SK-N-SH (cell line): ENCODE measurements at regions not wholly inside any gene's neighbourhood (a gene's known extent, or its start where the extent isn't known, plus 50 kb on each side); places are given as distances from the start of the nearest gene placed in this dataset.

ENCODE experiments used
- CTCF ChIA-PET: fragments of 300-600, 350-600 bp; formaldehyde crosslinking; extraction: SDS; loops from one replicate; lab custom pipeline; 2021; lab: Yijun Ruan, JAX
- POLR2A ChIA-PET: fragments of 350-600 bp; sonication (Branson Sonifier 250); formaldehyde crosslinking; extraction: SDS; loops from one replicate; lab custom pipeline; 2020; ENCODE audit warnings: antibody characterized with exemption, inconsistent platforms; lab: Yijun Ruan, JAX
- DNase-seq: peaks from one replicate; pipeline ENCODE4 v3.0.0; 2012
- H2AFZ ChIP-seq: fragments of 200-600 bp; sonication (generic); 2 replicates; pipeline ENCODE4 v1.8.1; 2016; ENCODE audit warnings: antibody characterized with exemption, mild to moderate bottlenecking, low read depth
- H3F3A ChIP-seq: fragments of 200-600 bp; sonication (generic); replicated peaks from 2 replicates; pipeline ENCODE3; 2016; ENCODE audit warnings: antibody characterized with exemption, mild to moderate bottlenecking; ENCODE audit not compliant: insufficient read depth
- H3K27ac ChIP-seq, 2 experiments: fragments of 200-500 bp in 1 of 2; fragments of 200-600 bp in 1 of 2; sonication (Bioruptor generic) in 1 of 2; sonication (generic), shearing (Covaris generic) in 1 of 2; 2 replicates each; pipeline versions ENCODE4 v1.5.1 to v1.6.1; 2014 to 2016; ENCODE audit warnings: low read depth in 2 of 2, inconsistent platforms in 1 of 2, low read length in 1 of 2, mild to moderate bottlenecking in 1 of 2, mixed read lengths in 1 of 2
- H3K27me3 ChIP-seq: fragments of 200-600 bp; sonication (generic), shearing (Covaris generic); 2 replicates; pipeline ENCODE4 v1.6.1; 2016; ENCODE audit warnings: mixed run types; ENCODE audit not compliant: insufficient read depth
- H3K36me3 ChIP-seq, 2 experiments: fragments of 200-500 bp in 1 of 2; fragments of 200-600 bp in 1 of 2; sonication (Bioruptor generic) in 1 of 2; sonication (generic) in 1 of 2; replicated peaks in 1 of 2; 2 replicates each; pipeline versions ENCODE3 to v1.5.1; 2014 to 2016; ENCODE audit warnings: low read length in 1 of 2, mild to moderate bottlenecking in 1 of 2; ENCODE audit not compliant: insufficient read depth in 2 of 2, control insufficient read depth in 1 of 2
- H3K4me1 ChIP-seq, 2 experiments: fragments of 200-500 bp in 1 of 2; fragments of 200-600 bp in 1 of 2; sonication (Bioruptor generic) in 1 of 2; sonication (generic), shearing (Covaris generic) in 1 of 2; 2 replicates each; pipeline versions ENCODE4 v1.5.1 to v1.6.1; 2014 to 2016; ENCODE audit warnings: low read depth in 1 of 2, low read length in 1 of 2, mixed run types in 1 of 2; ENCODE audit not compliant: insufficient read depth in 2 of 2, control insufficient read depth in 1 of 2
- H3K4me2 ChIP-seq: fragments of 200-600 bp; sonication (generic), shearing (Covaris generic); 2 replicates; pipeline ENCODE4 v1.6.1; 2017; ENCODE audit warnings: mixed run types
- H3K4me3 ChIP-seq, 2 experiments: fragments of 200-500 bp in 1 of 2; fragments of 200-600 bp in 1 of 2; sonication (Bioruptor generic) in 1 of 2; sonication (generic), shearing (Covaris generic) in 1 of 2; 2 replicates each; pipeline versions ENCODE4 v1.5.1 to v1.8.1; 2014 to 2016; ENCODE audit warnings: low read depth in 2 of 2, inconsistent platforms in 1 of 2, low read length in 1 of 2, mild to moderate bottlenecking in 1 of 2, mixed read lengths in 1 of 2, moderate library complexity in 1 of 2
- H3K79me2 ChIP-seq: fragments of 200-600 bp; sonication (generic); 2 replicates; pipeline ENCODE4 v1.8.1; 2017; ENCODE audit warnings: mild to moderate bottlenecking; ENCODE audit not compliant: insufficient read depth
- H3K9ac ChIP-seq: fragments of 200-600 bp; sonication (generic); 2 replicates; pipeline ENCODE4 v1.6.1; 2017; ENCODE audit warnings: mixed run types
- H3K9me2 ChIP-seq: fragments of 200-600 bp; sonication (generic); 2 replicates; pipeline ENCODE4 v1.6.1; 2017; ENCODE audit warnings: mixed run types
- H3K9me3 ChIP-seq: fragments of 200-600 bp; sonication (generic); 2 replicates; pipeline ENCODE4 v1.6.1; 2017; ENCODE audit warnings: mixed run types, mild to moderate bottlenecking, moderate library complexity
- H4K20me1 ChIP-seq: fragments of 200-600 bp; sonication (generic); 2 replicates; pipeline ENCODE4 v1.6.1; 2017; ENCODE audit warnings: mild to moderate bottlenecking, mixed run types; ENCODE audit not compliant: insufficient read depth
- FOSL2 ChIP-seq: IDR thresholded peaks from 2 replicates; pipeline ENCODE4 v1.4.0; 2012; ENCODE audit warnings: low read depth, mild to moderate bottlenecking, moderate library complexity, borderline replicate concordance
- FOXJ3 ChIP-seq: sonication (generic); formaldehyde crosslinking; IDR thresholded peaks from 2 replicates; pipeline ENCODE4 v1.5.1; 2020; ENCODE audit warnings: mild to moderate bottlenecking, missing genetic modification reagents
- GATA2 ChIP-seq: sonication (generic); formaldehyde crosslinking; IDR thresholded peaks from 2 replicates; pipeline ENCODE4 v1.5.0; 2020; ENCODE audit warnings: mild to moderate bottlenecking, missing genetic modification reagents
- IRF3 ChIP-seq: fragments of 150-350 bp; IDR thresholded peaks from 2 replicates; pipeline ENCODE4 v1.6.1; 2016; ENCODE audit warnings: mild to moderate bottlenecking, low read depth, low read length
- MXI1 ChIP-seq: IDR thresholded peaks from 2 replicates; pipeline ENCODE4 v1.6.1; 2012; ENCODE audit warnings: mild to moderate bottlenecking, low read depth, low read length, improper control_type of control experiment
- NFIC ChIP-seq: IDR thresholded peaks from 2 replicates; pipeline ENCODE4 v1.4.0; 2012; ENCODE audit warnings: borderline replicate concordance
- NRF1 ChIP-seq: IDR thresholded peaks from 2 replicates; pipeline ENCODE4 v1.6.1; 2012; ENCODE audit warnings: low read depth, mild to moderate bottlenecking, low read length
- RCOR1 ChIP-seq: fragments of 150-350 bp; IDR thresholded peaks from 2 replicates; pipeline ENCODE4 v1.6.1; 2017; ENCODE audit warnings: antibody characterized with exemption, low read length
- SIN3A ChIP-seq: IDR thresholded peaks from 2 replicates; pipeline ENCODE4 v1.6.1; 2012; ENCODE audit warnings: low read depth, mild to moderate bottlenecking, low read length, moderate library complexity, borderline replicate concordance
- TCF12 ChIP-seq: IDR thresholded peaks from 2 replicates; pipeline ENCODE4 v1.4.0; 2012
- USF2 ChIP-seq: fragments of 150-350 bp; IDR thresholded peaks from 2 replicates; pipeline ENCODE4 v1.6.1; 2017; ENCODE audit warnings: antibody characterized with exemption, low read length, low read depth, borderline replicate concordance
- YY1 ChIP-seq: IDR thresholded peaks from 2 replicates; pipeline ENCODE4 v1.4.0; 2012; ENCODE audit warnings: low read depth, mild to moderate bottlenecking
- WGBS: methylation state at CpG from one replicate; pipeline ENCODE4 v1.1.6; 2017; ENCODE audit warnings: low lambda C conversion rate; 5-methylcytosine and 5-hydroxymethylcytosine counted together
- TF ChIP-seq, protein P1 (sequence below): IDR thresholded peaks from 2 replicates; pipeline ENCODE4 v1.4.0; 2012; ENCODE audit warnings: low read depth, borderline replicate concordance
- TF ChIP-seq, protein P2 (sequence below): IDR thresholded peaks from 2 replicates; pipeline ENCODE4 v1.6.1; 2012; ENCODE audit warnings: mild to moderate bottlenecking, low read depth, low read length, moderate library complexity

DNA sequence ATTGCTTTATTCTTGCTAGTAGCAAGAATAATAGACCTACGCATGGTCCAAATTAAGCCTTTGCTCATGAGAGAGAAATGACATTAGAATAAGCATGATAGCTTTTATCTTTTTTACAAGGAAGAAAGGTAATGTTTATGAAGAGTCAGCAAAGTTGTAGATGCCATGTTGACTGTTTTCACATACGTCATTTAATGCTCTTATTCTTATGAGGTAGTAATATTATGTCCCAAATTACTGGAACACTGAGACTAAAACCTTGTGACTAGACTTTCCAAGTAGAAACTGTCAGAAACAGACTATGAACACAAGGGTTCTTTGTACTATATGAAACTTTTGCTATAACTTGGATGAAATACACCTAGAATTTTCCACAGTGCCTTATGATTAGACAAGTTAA is 552.8 kb upstream of the SLC8A1 start:
- Histone ChIP-seq H2AFZ (no peak overlapping the region), H3K9me3 (no peaks in the 10 kb centered on the region), H3K4me3 (no peak overlapping the region), H3K9ac (no peak overlapping the region), H3K4me1 (no peaks in the 10 kb centered on the region; a peak in 1 of 4 replicates), H3K9me2 (no peaks in the 10 kb centered on the region), H3K36me3 (no peaks in the 10 kb centered on the region), H3K27ac (no peak overlapping the region), H3K27me3 (no peaks in the 10 kb centered on the region), H4K20me1 (no peaks in the 10 kb centered on the region), H3F3A (no peaks in the 10 kb centered on the region), H3K79me2 (no peaks in the 10 kb centered on the region), H3K4me2 (no peak overlapping the region)
- WGBS: 56% methylated on average over 2 of the region's 2 CpGs
- DNase-seq: no peak
- TF ChIP-seq, protein P1, sequence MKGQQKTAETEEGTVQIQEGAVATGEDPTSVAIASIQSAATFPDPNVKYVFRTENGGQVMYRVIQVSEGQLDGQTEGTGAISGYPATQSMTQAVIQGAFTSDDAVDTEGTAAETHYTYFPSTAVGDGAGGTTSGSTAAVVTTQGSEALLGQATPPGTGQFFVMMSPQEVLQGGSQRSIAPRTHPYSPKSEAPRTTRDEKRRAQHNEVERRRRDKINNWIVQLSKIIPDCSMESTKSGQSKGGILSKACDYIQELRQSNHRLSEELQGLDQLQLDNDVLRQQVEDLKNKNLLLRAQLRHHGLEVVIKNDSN: no peak
- TF ChIP-seq GATA2 (CRISPR knock-in tag): no peak
- no peak for TF ChIP-seq IRF3
- TF ChIP-seq, protein P2, sequence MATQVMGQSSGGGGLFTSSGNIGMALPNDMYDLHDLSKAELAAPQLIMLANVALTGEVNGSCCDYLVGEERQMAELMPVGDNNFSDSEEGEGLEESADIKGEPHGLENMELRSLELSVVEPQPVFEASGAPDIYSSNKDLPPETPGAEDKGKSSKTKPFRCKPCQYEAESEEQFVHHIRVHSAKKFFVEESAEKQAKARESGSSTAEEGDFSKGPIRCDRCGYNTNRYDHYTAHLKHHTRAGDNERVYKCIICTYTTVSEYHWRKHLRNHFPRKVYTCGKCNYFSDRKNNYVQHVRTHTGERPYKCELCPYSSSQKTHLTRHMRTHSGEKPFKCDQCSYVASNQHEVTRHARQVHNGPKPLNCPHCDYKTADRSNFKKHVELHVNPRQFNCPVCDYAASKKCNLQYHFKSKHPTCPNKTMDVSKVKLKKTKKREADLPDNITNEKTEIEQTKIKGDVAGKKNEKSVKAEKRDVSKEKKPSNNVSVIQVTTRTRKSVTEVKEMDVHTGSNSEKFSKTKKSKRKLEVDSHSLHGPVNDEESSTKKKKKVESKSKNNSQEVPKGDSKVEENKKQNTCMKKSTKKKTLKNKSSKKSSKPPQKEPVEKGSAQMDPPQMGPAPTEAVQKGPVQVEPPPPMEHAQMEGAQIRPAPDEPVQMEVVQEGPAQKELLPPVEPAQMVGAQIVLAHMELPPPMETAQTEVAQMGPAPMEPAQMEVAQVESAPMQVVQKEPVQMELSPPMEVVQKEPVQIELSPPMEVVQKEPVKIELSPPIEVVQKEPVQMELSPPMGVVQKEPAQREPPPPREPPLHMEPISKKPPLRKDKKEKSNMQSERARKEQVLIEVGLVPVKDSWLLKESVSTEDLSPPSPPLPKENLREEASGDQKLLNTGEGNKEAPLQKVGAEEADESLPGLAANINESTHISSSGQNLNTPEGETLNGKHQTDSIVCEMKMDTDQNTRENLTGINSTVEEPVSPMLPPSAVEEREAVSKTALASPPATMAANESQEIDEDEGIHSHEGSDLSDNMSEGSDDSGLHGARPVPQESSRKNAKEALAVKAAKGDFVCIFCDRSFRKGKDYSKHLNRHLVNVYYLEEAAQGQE: no peak
- no peak for TF ChIP-seq FOXJ3 (CRISPR knock-in tag)
- no peak for TF ChIP-seq TCF12
- no peak for TF ChIP-seq FOSL2
- TF ChIP-seq RCOR1: no peak
- TF ChIP-seq YY1: no peak
- no peak for TF ChIP-seq SIN3A
- TF ChIP-seq NFIC: no peak
- no peak for TF ChIP-seq MXI1
- POLR2A ChIA-PET: no interaction called here
- CTCF ChIA-PET: no interaction called here

GRCh38 chr2:41020358-41020757 is 568.5 kb upstream of the SLC8A1 start:
- Histone ChIP-seq H3K4me2 (no peak overlapping the region), H3K9me3 (no peaks in the 10 kb centered on the region), H3K27me3 (no peaks in the 10 kb centered on the region), H4K20me1 (no peaks in the 10 kb centered on the region), H3K4me1 (peaks cover 0 to 11% of the 10 kb centered on the region in 2 experiments; a peak in 2 of 4 replicates), H3K27ac (no peak overlapping the region), H2AFZ (no peak overlapping the region), H3K9ac (no peak overlapping the region), H3K36me3 (no peaks in the 10 kb centered on the region), H3K4me3 (no peak overlapping the region), H3K9me2 (no peaks in the 10 kb centered on the region), H3K79me2 (no peaks in the 10 kb centered on the region), H3F3A (no peaks in the 10 kb centered on the region)
- DNase-seq: no peak
- POLR2A ChIA-PET: no interaction called here
- TF ChIP-seq USF2 (no peak), IRF3 (no peak), GATA2 (CRISPR knock-in tag) (no peak), TCF12 (no peak), NRF1 (no peak)
- WGBS: 17% methylated on average over 1 of the region's 1 CpG
- CTCF ChIA-PET: interaction anchor here (0.8 kb wide), 1 partner anchor 380 kb away, joined by 4 read pairs; no protein-coding TSS in a partner anchor
